DOHH2 (cell line): ENCODE measurements at regions not wholly inside any gene's neighbourhood (a gene's known extent, or its start where the extent isn't known, plus 50 kb on each side); places are given as distances from the start of the nearest gene placed in this dataset.

Experiments used
- EZH2phosphoT487 ChIP-seq: fragments of 200-600 bp; sonication (generic); IDR thresholded peaks from 2 replicates; pipeline ENCODE4 v1.6.1; 2017; ENCODE audit warnings: borderline replicate concordance, mild to moderate bottlenecking, antibody characterized with exemption, low read length, moderate library complexity, mixed read lengths
- TF ChIP-seq, protein P1 (sequence below): fragments of 200-600 bp; sonication (generic); IDR thresholded peaks from one replicate; pipeline ENCODE4 v1.5.1; 2014; ENCODE audit warnings: antibody characterized with exemption, mild to moderate bottlenecking, low read depth, low read length; ENCODE audit not compliant: poor library complexity, severe bottlenecking

DNA sequence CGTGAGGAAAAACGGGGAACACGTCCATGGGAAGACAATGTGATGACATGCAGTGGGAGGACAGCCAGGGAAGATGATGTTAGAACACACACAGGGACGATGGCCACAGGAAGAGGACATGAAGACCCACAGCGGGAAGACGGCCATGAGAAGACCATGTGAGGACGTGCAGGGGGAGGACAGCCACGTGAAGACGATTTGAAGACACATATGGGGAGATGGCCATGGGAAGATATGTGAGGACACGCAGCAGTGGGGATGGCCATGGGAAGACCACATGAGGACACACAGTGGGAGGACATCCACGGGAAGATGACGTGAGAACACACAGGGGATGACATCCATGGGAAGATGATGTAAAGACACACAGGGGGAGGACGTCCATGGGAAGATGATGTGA is 83.8 kb downstream of the UQCRFS1 start:
- TF ChIP-seq, protein P1, sequence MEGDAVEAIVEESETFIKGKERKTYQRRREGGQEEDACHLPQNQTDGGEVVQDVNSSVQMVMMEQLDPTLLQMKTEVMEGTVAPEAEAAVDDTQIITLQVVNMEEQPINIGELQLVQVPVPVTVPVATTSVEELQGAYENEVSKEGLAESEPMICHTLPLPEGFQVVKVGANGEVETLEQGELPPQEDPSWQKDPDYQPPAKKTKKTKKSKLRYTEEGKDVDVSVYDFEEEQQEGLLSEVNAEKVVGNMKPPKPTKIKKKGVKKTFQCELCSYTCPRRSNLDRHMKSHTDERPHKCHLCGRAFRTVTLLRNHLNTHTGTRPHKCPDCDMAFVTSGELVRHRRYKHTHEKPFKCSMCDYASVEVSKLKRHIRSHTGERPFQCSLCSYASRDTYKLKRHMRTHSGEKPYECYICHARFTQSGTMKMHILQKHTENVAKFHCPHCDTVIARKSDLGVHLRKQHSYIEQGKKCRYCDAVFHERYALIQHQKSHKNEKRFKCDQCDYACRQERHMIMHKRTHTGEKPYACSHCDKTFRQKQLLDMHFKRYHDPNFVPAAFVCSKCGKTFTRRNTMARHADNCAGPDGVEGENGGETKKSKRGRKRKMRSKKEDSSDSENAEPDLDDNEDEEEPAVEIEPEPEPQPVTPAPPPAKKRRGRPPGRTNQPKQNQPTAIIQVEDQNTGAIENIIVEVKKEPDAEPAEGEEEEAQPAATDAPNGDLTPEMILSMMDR = no peak
- no peak for TF ChIP-seq EZH2phosphoT487
